H1 (cell line): ENCODE measurements at regions not wholly inside any gene's neighbourhood (a gene's known extent, or its start where the extent isn't known, plus 50 kb on each side); places are given as distances from the start of the nearest gene placed in this dataset.

ENCODE experiments used
- CHD7 ChIP-seq: fragments of 300-600 bp; sonication (generic); IDR thresholded peaks from 2 replicates; pipeline ENCODE4 v1.7.1; 2012; ENCODE audit warnings: low read length, moderate library complexity, mild to moderate bottlenecking, inconsistent platforms; ENCODE audit not compliant: insufficient replicate concordance
- E2F6 ChIP-seq: IDR thresholded peaks from 2 replicates; pipeline ENCODE4 v1.6.1; 2012; ENCODE audit warnings: inconsistent platforms
- MAX ChIP-seq: IDR thresholded peaks from 2 replicates; pipeline ENCODE4 v1.6.1; 2012; ENCODE audit warnings: inconsistent platforms
- SAP30 ChIP-seq: fragments of 300-600 bp; sonication (generic); IDR thresholded peaks from 2 replicates; pipeline ENCODE4 v1.7.1; 2012; ENCODE audit warnings: low read length, moderate library complexity, mild to moderate bottlenecking, inconsistent platforms; ENCODE audit not compliant: insufficient read depth, insufficient replicate concordance

GRCh38 chr6:46079061-46079460 lies 50.7 kb upstream of the ENPP4 start (continued):
- no peak for TF ChIP-seq CHD7
- no peak for TF ChIP-seq SAP30
- no peak for TF ChIP-seq E2F6
- no peak for TF ChIP-seq MAX
